HPDE6-E6E7 (cell line): ENCODE measurements at regions not wholly inside any gene's neighbourhood (a gene's known extent, or its start where the extent isn't known, plus 50 kb on each side); places are given as distances from the start of the nearest gene placed in this dataset.
"Not testable (repeated sequence)": the region's sequence is repeated elsewhere in the genome, so short reads cannot be mapped to it uniquely, and the experiment has no call there.

Experiments used
- DNase-seq: peaks from one replicate; pipeline ENCODE4 v3.0.0; 2011; ENCODE audit warnings: missing footprints; ENCODE audit errors: extremely low spot score

- DNase-seq = not testable (repeated sequence)
These were observed 64.4 kb downstream of the KLRB1 start for GRCh38 chr12:9543341-9543740.

GRCh38 chr12:9542827-9543226 lies 64.9 kb downstream of the KLRB1 start:
- not testable (repeated sequence) for DNase-seq

GRCh38 chr12:9515925-9516324 lies 91.8 kb downstream of the KLRB1 start:
- not testable (repeated sequence) for DNase-seq

GRCh38 chr12:9512695-9513094 lies 95.0 kb downstream of the KLRB1 start:
- DNase-seq = not testable (repeated sequence)

- not testable (repeated sequence) for DNase-seq
These were observed 97.2 kb downstream of the KLRB1 start for GRCh38 chr12:9510392-9511011.

GRCh38 chr12:9509464-9510161 lies 98.1 kb downstream of the KLRB1 start:
- peak; percentile 46 for DNase-seq

- no peak for DNase-seq
These were observed 101.0 kb downstream of the KLRB1 start for GRCh38 chr12:9506746-9507145.

- not testable (repeated sequence) for DNase-seq
These were observed 104.3 kb downstream of the KLRB1 start for GRCh38 chr12:9503384-9503783.

GRCh38 chr12:9502845-9503244 lies 104.9 kb downstream of the KLRB1 start:
- DNase-seq = not testable (repeated sequence)

GRCh38 chr12:9493325-9493724 lies 114.4 kb downstream of the KLRB1 start:
- DNase-seq = not testable (repeated sequence)

- not testable (repeated sequence) for DNase-seq
These were observed 126.4 kb downstream of the KLRB1 start for GRCh38 chr12:9481289-9481688.

- not testable (repeated sequence) for DNase-seq
These were observed 133.5 kb downstream of the KLRB1 start for GRCh38 chr12:9474197-9474596.

- DNase-seq = not testable (repeated sequence)
These were observed 134.1 kb downstream of the KLRB1 start for GRCh38 chr12:9473638-9474037.

GRCh38 chr12:9471501-9471900 lies 136.2 kb downstream of the KLRB1 start:
- DNase-seq = not testable (repeated sequence)

GRCh38 chr12:9470367-9470766 lies 137.3 kb downstream of the KLRB1 start:
- not testable (repeated sequence) for DNase-seq

GRCh38 chr12:9469956-9470355 lies 137.8 kb downstream of the KLRB1 start:
- not testable (repeated sequence) for DNase-seq

- not testable (repeated sequence) for DNase-seq
These were observed 138.3 kb downstream of the KLRB1 start for GRCh38 chr12:9469463-9469862.

- DNase-seq = not testable (repeated sequence)
These were observed 138.7 kb downstream of the KLRB1 start for GRCh38 chr12:9468998-9469397.

- not testable (repeated sequence) for DNase-seq
These were observed 139.6 kb downstream of the KLRB1 start for GRCh38 chr12:9468144-9468543.

GRCh38 chr12:9464408-9464807 lies 143.3 kb downstream of the KLRB1 start:
- no peak for DNase-seq

- not testable (repeated sequence) for DNase-seq
These were observed 152.2 kb downstream of the KLRB1 start for GRCh38 chr12:9455516-9455915.

GRCh38 chr12:9454021-9454420 lies 153.7 kb downstream of the KLRB1 start:
- DNase-seq = not testable (repeated sequence)

- DNase-seq = not testable (repeated sequence)
These were observed 157.6 kb downstream of the KLRB1 start for GRCh38 chr12:9450127-9450567.
